Chondrocyte (in vitro differentiated cells): ENCODE measurements at regions not wholly inside any gene's neighbourhood (a gene's known extent, or its start where the extent isn't known, plus 50 kb on each side); places are given as distances from the start of the nearest gene placed in this dataset.

Source experiments
- DNase-seq: peaks from one replicate; pipeline ENCODE4 v3.0.0; 2021; ENCODE audit warnings: mixed read lengths, low spot score
- H3K27ac Mint-ChIP-seq: one replicate; pipeline ENCODE4 v1.8.0; 2021; ENCODE audit warnings: mild to moderate bottlenecking, moderate library complexity, mixed read lengths; ENCODE audit not compliant: unreplicated experiment
- H3K27me3 Mint-ChIP-seq: 2 replicates; pipeline ENCODE4 v1.8.0; 2021; ENCODE audit warnings: low read depth, mixed read lengths
- H3K36me3 Mint-ChIP-seq: 2 replicates; pipeline ENCODE4 v1.8.0; 2021; ENCODE audit warnings: low read depth, mixed read lengths
- H3K4me1 Mint-ChIP-seq: 2 replicates; pipeline ENCODE4 v1.8.0; 2021; ENCODE audit warnings: low read depth, mild to moderate bottlenecking, mixed read lengths
- H3K4me3 Mint-ChIP-seq: one replicate; pipeline ENCODE4 v1.8.0; 2021; ENCODE audit warnings: mild to moderate bottlenecking, moderate library complexity, mixed read lengths; ENCODE audit not compliant: unreplicated experiment
- H3K9me3 Mint-ChIP-seq: 2 replicates; pipeline ENCODE4 v1.8.0; 2021; ENCODE audit warnings: low read depth, mixed read lengths
- CTCF ChIP-seq: fragments of 200-600 bp; sonication (generic); IDR thresholded peaks from 2 replicates; pipeline ENCODE4 v1.5.0; 2021; ENCODE audit warnings: antibody characterized with exemption, mild to moderate bottlenecking, moderate library complexity

DNA sequence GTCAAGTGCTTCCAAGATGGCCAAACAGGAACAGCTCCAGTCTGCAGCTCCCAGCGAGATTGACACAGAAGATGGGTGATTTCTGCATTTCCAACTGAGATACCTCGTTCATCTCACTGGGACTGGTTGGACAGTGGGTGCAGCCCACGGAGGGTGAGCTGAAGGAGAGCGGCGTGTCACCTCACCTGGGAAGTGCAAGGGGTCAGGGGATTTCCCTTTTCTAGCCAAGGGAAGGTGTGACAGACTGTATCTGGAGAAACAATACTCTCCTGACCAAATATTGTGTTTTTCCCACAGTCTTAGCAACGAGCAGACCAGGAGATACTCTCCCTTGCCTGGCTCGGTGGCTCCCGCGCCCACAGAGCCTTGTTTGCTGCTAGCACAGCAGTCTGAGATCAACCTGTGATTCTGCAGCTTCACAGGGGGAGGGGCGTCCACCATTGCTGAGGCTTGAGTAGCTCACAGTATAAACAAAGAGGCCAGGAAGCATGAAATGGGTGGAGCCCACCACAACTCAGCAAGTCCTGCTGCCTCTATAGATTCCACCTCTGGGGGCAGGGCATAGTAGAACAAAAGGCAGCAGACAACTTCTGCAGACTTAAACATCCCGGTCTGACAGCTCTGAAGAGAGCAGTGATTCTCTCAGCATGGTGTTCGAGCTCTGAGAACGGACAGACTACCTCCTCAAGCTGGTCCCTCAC lies 293.5 kb upstream of the SUCLG2 start:
- TF ChIP-seq CTCF: no peak
- peaks cover 2% of the 10 kb centered on the region for H3K4me1 Mint-ChIP-seq
- DNase-seq: no peak
- H3K9me3 Mint-ChIP-seq: peaks cover 16% of the 10 kb centered on the region
- H3K4me3 Mint-ChIP-seq: no peak overlapping the region
- no peaks in the 10 kb centered on the region for H3K27me3 Mint-ChIP-seq
- no peaks in the 10 kb centered on the region for H3K36me3 Mint-ChIP-seq
- H3K27ac Mint-ChIP-seq: no peak overlapping the region

- Mint-ChIP-seq H3K4me3 (no peak overlapping the region), H3K36me3 (no peaks in the 10 kb centered on the region), H3K27me3 (no peaks in the 10 kb centered on the region), H3K9me3 (peaks cover 9% of the 10 kb centered on the region), H3K27ac (no peak overlapping the region), H3K4me1 (peaks cover 2% of the 10 kb centered on the region)
- no peak for DNase-seq
- no peak for TF ChIP-seq CTCF
These were observed 292.0 kb upstream of the SUCLG2 start for GRCh38 chr3:67946436-67946835.

DNA sequence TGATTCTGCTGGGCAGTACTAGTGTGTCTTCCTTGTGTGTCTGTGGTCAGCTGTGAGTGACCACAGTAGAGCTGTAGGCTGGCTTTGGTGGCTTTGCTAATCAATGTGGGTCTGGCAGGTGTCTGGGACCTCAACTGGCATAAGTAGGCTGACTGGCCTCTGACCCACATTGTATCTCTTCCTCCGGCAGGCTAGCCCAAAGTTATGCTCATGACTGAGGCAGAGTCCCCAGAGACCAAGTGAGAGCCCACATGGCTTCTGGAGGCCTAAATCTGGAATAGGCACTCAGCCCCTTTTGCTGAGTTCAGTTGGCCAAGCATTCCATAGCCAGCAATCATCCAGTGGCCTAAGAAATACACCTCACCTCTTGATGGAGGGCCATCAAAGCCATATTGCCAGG lies 289.1 kb upstream of the SUCLG2 start:
- peaks cover 2% of the 10 kb centered on the region for H3K4me1 Mint-ChIP-seq
- H3K4me3 Mint-ChIP-seq: no peak overlapping the region
- no peak for DNase-seq
- no peaks in the 10 kb centered on the region for H3K27me3 Mint-ChIP-seq
- no peak for TF ChIP-seq CTCF
- no peaks in the 10 kb centered on the region for H3K36me3 Mint-ChIP-seq
- peaks cover 6% of the 10 kb centered on the region for H3K9me3 Mint-ChIP-seq
- H3K27ac Mint-ChIP-seq: no peak overlapping the region

- H3K27ac Mint-ChIP-seq: no peak overlapping the region
- no peak for TF ChIP-seq CTCF
- no peaks in the 10 kb centered on the region for H3K36me3 Mint-ChIP-seq
- H3K4me3 Mint-ChIP-seq: no peak overlapping the region
- no peaks in the 10 kb centered on the region for H3K27me3 Mint-ChIP-seq
- peaks cover 6% of the 10 kb centered on the region for H3K9me3 Mint-ChIP-seq
- DNase-seq: no peak
- H3K4me1 Mint-ChIP-seq: peaks cover 2% of the 10 kb centered on the region
These were observed 287.1 kb upstream of the SUCLG2 start for GRCh38 chr3:67941433-67942030.

DNA sequence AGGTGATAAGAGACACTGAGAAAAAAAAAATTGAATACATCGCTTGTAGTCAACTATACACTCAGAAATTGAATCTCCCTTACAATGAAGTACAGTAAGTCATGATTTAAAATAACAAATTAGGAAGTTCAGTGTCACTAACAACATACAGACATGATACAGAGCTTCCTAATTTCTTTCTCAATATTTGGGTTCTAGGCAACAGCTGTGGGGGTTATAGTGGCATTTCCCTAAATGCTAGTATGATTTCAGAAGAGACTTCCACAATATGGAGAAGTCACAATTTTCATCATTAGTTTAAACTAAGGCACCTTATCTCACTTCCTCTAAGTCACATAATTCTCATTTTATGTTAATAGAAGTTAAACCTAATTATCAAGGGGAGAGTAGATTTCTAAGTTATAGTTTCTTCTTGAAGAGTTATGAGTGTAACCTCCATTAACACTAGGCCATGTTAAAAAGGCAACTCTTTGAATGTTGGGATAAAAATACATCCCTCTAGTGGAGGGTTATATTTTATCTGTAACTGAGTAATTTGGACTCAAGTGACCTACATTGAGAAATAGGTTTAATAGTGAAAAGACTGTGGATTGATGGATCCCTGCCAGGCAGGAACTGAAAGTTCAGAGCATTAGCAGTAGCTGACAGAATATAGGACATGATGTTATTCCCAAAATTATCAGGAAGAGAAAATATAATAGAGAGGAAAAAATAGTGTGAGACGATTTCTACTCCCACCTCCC lies 286.0 kb upstream of the SUCLG2 start:
- no peak overlapping the region for H3K27ac Mint-ChIP-seq
- no peaks in the 10 kb centered on the region for H3K4me1 Mint-ChIP-seq
- no peaks in the 10 kb centered on the region for H3K36me3 Mint-ChIP-seq
- peak; percentile 42 for TF ChIP-seq CTCF
- H3K9me3 Mint-ChIP-seq: peaks cover 8% of the 10 kb centered on the region
- no peak for DNase-seq
- H3K27me3 Mint-ChIP-seq: no peaks in the 10 kb centered on the region
- H3K4me3 Mint-ChIP-seq: no peak overlapping the region
